WI38 (cell line): ENCODE measurements at regions not wholly inside any gene's neighbourhood (a gene's known extent, or its start where the extent isn't known, plus 50 kb on each side); places are given as distances from the start of the nearest gene placed in this dataset.
"Not testable (repeated sequence)": the region's sequence is repeated elsewhere in the genome, so short reads cannot be mapped to it uniquely, and the experiment has no call there.

Experiments used
- H3K4me3 ChIP-seq: 2 replicates; pipeline ENCODE4 v1.5.1; 2011; ENCODE audit warnings: low read depth, mild to moderate bottlenecking, control low read depth, low read length
- TF ChIP-seq, protein P1 (sequence below): IDR thresholded peaks from 2 replicates; pipeline ENCODE4 v1.5.1; 2012; ENCODE audit warnings: low read depth, mild to moderate bottlenecking, control low read depth, low read length

DNA sequence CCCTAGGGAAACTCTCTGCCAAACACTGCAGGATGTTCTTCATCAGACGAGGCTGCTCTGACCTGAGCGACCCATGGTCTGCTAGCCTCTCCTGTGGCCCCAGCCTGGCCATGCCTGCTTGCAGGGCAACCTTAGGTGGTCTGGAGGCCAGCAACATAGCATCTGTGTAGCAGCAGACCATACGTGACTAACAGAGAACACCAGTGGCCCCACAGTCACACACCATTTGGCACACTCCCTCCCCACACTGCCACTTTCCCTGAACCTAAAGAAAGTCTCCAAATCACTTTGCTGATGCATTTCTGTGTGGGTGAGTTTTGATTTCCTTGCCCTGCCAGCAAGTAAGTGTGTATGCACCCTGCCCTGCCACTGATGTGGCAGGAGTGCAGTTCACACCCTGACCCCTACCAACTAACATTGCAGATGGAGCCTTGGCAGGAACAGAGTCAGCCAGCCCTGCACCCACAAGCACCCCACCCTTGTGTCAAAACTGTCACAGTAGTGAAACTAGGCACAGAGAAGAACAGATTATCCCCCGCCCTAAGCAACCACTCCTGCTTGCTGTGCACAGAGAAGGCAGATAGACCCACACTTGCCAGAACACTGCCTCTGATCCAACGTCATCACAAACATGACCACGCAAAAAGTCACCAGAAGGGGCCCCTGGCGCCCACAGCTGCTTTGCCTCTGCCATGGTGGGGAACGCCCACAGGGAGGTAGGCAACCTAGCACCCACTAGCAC lies 249.1 kb downstream of the SPIN4 start:
- no peak overlapping the region for H3K4me3 ChIP-seq
- TF ChIP-seq, protein P1, sequence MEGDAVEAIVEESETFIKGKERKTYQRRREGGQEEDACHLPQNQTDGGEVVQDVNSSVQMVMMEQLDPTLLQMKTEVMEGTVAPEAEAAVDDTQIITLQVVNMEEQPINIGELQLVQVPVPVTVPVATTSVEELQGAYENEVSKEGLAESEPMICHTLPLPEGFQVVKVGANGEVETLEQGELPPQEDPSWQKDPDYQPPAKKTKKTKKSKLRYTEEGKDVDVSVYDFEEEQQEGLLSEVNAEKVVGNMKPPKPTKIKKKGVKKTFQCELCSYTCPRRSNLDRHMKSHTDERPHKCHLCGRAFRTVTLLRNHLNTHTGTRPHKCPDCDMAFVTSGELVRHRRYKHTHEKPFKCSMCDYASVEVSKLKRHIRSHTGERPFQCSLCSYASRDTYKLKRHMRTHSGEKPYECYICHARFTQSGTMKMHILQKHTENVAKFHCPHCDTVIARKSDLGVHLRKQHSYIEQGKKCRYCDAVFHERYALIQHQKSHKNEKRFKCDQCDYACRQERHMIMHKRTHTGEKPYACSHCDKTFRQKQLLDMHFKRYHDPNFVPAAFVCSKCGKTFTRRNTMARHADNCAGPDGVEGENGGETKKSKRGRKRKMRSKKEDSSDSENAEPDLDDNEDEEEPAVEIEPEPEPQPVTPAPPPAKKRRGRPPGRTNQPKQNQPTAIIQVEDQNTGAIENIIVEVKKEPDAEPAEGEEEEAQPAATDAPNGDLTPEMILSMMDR: no peak

DNA sequence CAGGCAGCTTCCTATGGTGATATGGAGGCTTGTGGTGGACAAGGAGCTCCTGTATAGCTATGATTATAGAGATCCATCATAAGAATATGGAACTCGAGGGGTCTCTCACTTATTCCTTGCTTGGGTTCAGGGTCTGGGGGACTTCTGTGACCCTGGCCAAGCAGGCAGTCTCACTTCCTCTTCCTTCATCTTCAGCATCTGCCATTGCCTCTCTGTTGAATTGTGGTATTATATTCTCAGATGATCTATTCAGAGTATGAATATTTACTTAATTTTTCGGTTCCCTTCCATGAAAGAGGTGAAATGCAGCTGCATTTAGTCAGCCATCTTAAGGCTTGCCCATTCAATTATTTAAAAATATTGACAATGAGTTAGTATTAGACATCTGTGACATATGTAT lies 292.9 kb downstream of the SPIN4 start:
- TF ChIP-seq, protein P1: no peak
- H3K4me3 ChIP-seq: no peak overlapping the region

DNA sequence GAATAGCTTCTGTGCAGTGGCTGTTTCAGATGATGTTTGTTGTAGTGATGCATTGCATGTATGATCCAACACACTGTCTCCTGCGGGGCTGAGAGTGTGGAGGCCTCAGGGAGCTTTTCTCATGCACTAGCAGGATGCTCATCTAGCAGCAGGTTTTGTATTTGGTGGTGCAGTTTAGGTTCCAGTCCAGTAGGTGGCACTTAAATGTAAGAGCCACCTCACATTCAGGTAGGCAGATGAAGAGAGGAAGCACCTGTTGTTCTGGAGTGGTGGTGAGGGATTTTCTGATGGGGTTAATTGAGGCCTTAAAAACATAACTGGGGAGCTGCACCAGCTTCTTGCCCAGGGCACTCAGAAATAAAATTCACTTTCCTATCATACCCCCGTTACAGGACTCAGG lies 300.9 kb downstream of the SPIN4 start:
- H3K4me3 ChIP-seq: no peak overlapping the region
- TF ChIP-seq, protein P1: no peak

DNA sequence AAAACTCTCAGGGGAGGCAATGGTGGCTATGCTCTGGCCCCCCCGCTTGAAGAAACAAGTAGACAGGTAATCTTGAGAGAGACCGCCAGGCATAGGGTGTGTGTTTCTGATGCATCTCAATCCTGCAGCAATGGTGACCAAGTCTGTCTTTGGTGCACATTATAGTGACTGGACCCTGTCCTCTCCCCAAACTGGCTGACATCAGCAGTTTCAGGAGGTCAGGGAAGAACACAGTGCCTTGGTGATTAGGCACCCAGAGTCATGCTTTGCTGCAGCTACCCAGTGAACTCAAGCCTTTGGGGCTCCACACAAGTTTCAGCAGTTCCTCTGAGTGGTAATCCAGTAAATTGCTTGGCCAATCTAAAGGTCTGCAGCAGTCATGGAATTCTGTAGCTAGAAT lies 318.3 kb downstream of the SPIN4 start:
- no peak overlapping the region for H3K4me3 ChIP-seq
- TF ChIP-seq, protein P1: no peak

DNA sequence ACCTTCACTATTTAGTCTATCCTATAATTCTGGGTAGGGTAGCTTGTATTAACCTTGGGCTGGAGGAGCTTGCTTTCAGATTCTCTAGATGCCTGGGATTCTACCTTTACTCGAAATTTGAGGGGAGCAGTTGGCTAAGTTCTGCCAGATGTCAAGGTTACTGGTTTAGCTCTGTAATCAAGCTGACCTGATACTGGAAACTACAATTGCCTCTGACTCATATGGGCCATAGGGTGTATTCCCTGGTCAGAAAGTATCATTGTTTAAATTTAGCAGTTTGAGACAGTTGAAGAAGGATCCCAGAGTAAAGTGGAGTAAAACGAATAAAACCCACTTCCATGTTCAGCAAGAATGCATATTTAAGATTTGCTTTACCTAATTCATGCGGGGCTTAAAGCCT lies 337.6 kb downstream of the SPIN4 start:
- H3K4me3 ChIP-seq: no peak overlapping the region
- TF ChIP-seq, protein P1: no peak

DNA sequence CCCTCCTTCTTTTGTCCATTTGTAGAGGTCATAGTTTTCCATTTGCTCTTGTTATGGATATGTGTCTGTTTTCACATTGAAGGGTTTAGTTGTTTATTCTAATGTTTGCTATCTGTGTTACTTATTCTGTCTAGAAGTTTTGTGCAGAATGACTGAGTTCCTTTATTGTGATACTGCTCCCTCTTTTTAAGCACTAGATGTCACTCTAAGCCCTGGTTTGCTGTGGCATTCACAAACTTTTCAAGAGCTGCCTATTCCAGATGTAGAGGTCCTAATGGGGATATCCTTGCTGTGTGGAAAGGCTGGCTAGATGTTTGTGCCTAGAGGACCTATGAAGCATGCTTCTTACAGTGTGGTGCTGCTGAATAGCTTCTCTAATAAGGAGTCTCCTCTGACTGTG lies 338.6 kb downstream of the SPIN4 start:
- TF ChIP-seq, protein P1: no peak
- H3K4me3 ChIP-seq: no peak overlapping the region

DNA sequence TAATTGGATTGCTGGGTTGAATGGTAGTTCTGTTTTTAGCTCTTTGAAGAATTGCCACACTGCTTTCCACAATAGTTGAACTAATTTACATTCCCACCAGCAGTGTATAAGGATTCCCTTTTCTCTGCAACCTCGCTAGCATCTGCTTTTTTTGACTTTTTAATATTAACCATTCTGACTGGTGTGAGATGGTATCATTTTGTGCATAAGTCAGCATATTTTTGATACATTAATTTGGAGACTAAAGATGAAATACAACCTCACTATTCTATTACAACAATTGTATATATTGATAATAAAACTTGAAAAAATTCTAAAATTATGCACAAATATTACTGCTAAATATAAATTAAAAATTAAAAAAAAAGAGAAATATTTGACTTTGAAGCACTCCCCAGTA lies 350.9 kb downstream of the SPIN4 start:
- H3K4me3 ChIP-seq: not testable (repeated sequence)
